ENCODE measurements at regions not wholly inside any gene's neighbourhood (a gene's known extent, or its start where the extent isn't known, plus 50 kb on each side); places are given as distances from the start of the nearest gene placed in this dataset.

DNA sequence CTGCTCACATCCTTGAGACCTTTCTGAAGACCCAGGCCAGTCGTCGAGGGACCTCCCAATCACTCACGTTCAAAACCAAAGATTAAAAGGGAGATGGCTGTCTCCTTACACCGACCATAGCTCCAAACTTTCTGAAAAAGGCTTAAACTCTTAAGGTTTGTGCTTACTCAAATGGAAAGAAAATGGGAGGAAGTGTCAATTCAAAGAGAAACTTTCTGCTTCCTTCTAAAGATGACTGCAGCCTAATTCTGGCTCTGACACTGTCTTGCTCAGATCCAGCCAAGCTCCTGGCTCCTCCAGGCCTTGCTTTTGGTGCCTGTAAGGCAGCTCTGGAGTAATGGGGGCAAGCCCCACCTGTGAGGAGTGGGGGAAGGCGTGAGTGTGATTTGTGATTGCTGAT, 54.9 kb upstream of the WSB1 start:
- TF ChIP-seq, protein P1, sequence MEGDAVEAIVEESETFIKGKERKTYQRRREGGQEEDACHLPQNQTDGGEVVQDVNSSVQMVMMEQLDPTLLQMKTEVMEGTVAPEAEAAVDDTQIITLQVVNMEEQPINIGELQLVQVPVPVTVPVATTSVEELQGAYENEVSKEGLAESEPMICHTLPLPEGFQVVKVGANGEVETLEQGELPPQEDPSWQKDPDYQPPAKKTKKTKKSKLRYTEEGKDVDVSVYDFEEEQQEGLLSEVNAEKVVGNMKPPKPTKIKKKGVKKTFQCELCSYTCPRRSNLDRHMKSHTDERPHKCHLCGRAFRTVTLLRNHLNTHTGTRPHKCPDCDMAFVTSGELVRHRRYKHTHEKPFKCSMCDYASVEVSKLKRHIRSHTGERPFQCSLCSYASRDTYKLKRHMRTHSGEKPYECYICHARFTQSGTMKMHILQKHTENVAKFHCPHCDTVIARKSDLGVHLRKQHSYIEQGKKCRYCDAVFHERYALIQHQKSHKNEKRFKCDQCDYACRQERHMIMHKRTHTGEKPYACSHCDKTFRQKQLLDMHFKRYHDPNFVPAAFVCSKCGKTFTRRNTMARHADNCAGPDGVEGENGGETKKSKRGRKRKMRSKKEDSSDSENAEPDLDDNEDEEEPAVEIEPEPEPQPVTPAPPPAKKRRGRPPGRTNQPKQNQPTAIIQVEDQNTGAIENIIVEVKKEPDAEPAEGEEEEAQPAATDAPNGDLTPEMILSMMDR (conservative IDR thresholded peaks at IDR 0.05; ENCODE audit: low read length) = no peak
- no peak for TF ChIP-seq EZH2phosphoT487 (IDR thresholded peaks at IDR 0.05; ENCODE audit: borderline replicate concordance, low read depth, low read length)

Data from OCI-LY7 (cell line).